ENCODE measurements at regions not wholly inside any gene's neighbourhood (a gene's known extent, or its start where the extent isn't known, plus 50 kb on each side); places are given as distances from the start of the nearest gene placed in this dataset.

GRCh38 chr11:116134450-116134849 lies 630.2 kb upstream of the CADM1 start:
- Histone ChIP-seq H3K36me3 (ENCODE audit: control insufficient read depth, insufficient read depth, low read length) (no peaks in the 10 kb centered on the region), H3K4me1 (ENCODE audit: control insufficient read depth, insufficient read depth, low read length) (peaks cover 8% of the 10 kb centered on the region)
- 100% methylated on average over 1 of the region's 1 CpG for WGBS (ENCODE audit: insufficient coverage)

GRCh38 chr11:116132273-116132978 lies 628.2 kb upstream of the CADM1 start:
- peaks cover 8% of the 10 kb centered on the region for H3K4me1 ChIP-seq (ENCODE audit: control insufficient read depth, insufficient read depth, low read length)
- H3K27ac ChIP-seq (ENCODE audit: low read depth, low read length), result no peak overlapping the region
- DNase-seq (ENCODE audit: low read depth in 4 of 6, low spot score in 6 of 6), result no peak
- H3K9me3 ChIP-seq (ENCODE audit: control insufficient read depth, insufficient read depth, low read length), result no peaks in the 10 kb centered on the region
- H3K4me3 ChIP-seq (ENCODE audit: low read depth, low read length), result no peak overlapping the region
- H3K36me3 ChIP-seq (ENCODE audit: control insufficient read depth, insufficient read depth, low read length), result no peaks in the 10 kb centered on the region
- 85% methylated on average over 14 of the region's 14 CpGs for WGBS (ENCODE audit: insufficient coverage)
- peaks cover 2% of the 10 kb centered on the region for H3K27me3 ChIP-seq (ENCODE audit: control insufficient read depth, insufficient read depth, low read length)

More at GRCh38 chr11:116134450-116134849, 630.2 kb upstream of the CADM1 start:
- DNase-seq (ENCODE audit: low read depth in 4 of 6, low spot score in 6 of 6), result no peak
- H3K27ac ChIP-seq (ENCODE audit: low read depth, low read length), result no peak overlapping the region
- no peak overlapping the region for H3K4me3 ChIP-seq (ENCODE audit: low read depth, low read length)
- no peaks in the 10 kb centered on the region for H3K9me3 ChIP-seq (ENCODE audit: control insufficient read depth, insufficient read depth, low read length)
- H3K27me3 ChIP-seq (ENCODE audit: control insufficient read depth, insufficient read depth, low read length), result peaks cover 2% of the 10 kb centered on the region

- H3K4me1 ChIP-seq (ENCODE audit: control insufficient read depth, insufficient read depth, low read length), result peaks cover 8% of the 10 kb centered on the region
- H3K4me3 ChIP-seq (ENCODE audit: low read depth, low read length), result no peak overlapping the region
- no CpG with 5 or more reads among the region's 6 CpGs for WGBS (ENCODE audit: insufficient coverage)
- H3K36me3 ChIP-seq (ENCODE audit: control insufficient read depth, insufficient read depth, low read length), result no peaks in the 10 kb centered on the region
- no peak for DNase-seq (ENCODE audit: low read depth in 4 of 6, low spot score in 6 of 6)
- no peak overlapping the region for H3K27ac ChIP-seq (ENCODE audit: low read depth, low read length)
- H3K9me3 ChIP-seq (ENCODE audit: control insufficient read depth, insufficient read depth, low read length), result no peaks in the 10 kb centered on the region
- no peaks in the 10 kb centered on the region for H3K27me3 ChIP-seq (ENCODE audit: control insufficient read depth, insufficient read depth, low read length)
These were observed 625.9 kb upstream of the CADM1 start for GRCh38 chr11:116130122-116130521.

GRCh38 chr11:116129456-116129855 lies 625.2 kb upstream of the CADM1 start:
- Histone ChIP-seq H3K4me1 (ENCODE audit: control insufficient read depth, insufficient read depth, low read length) (peaks cover 8% of the 10 kb centered on the region), H3K4me3 (ENCODE audit: low read depth, low read length) (no peak overlapping the region), H3K27me3 (ENCODE audit: control insufficient read depth, insufficient read depth, low read length) (no peaks in the 10 kb centered on the region), H3K9me3 (ENCODE audit: control insufficient read depth, insufficient read depth, low read length) (no peaks in the 10 kb centered on the region), H3K27ac (ENCODE audit: low read depth, low read length) (no peak overlapping the region), H3K36me3 (ENCODE audit: control insufficient read depth, insufficient read depth, low read length) (no peaks in the 10 kb centered on the region)
- 80% methylated on average over 1 of the region's 9 CpGs for WGBS (ENCODE audit: insufficient coverage)
- DNase-seq (ENCODE audit: low read depth in 4 of 6, low spot score in 6 of 6), result peak in 1 of 6 donors; percentile 86

- WGBS (ENCODE audit: insufficient coverage), result 80% methylated on average over 1 of the region's 3 CpGs
- Histone ChIP-seq H3K4me1 (ENCODE audit: control insufficient read depth, insufficient read depth, low read length) (peaks cover 8% of the 10 kb centered on the region), H3K9me3 (ENCODE audit: control insufficient read depth, insufficient read depth, low read length) (no peaks in the 10 kb centered on the region), H3K4me3 (ENCODE audit: low read depth, low read length) (no peak overlapping the region), H3K27me3 (ENCODE audit: control insufficient read depth, insufficient read depth, low read length) (no peaks in the 10 kb centered on the region), H3K36me3 (ENCODE audit: control insufficient read depth, insufficient read depth, low read length) (no peaks in the 10 kb centered on the region), H3K27ac (ENCODE audit: low read depth, low read length) (no peak overlapping the region)
- DNase-seq (ENCODE audit: low read depth in 4 of 6, low spot score in 6 of 6), result no peak
These were observed 622.3 kb upstream of the CADM1 start for GRCh38 chr11:116126562-116126961.

GRCh38 chr11:116124922-116125714 lies 620.9 kb upstream of the CADM1 start:
- no peaks in the 10 kb centered on the region for H3K9me3 ChIP-seq (ENCODE audit: control insufficient read depth, insufficient read depth, low read length)
- no peaks in the 10 kb centered on the region for H3K27me3 ChIP-seq (ENCODE audit: control insufficient read depth, insufficient read depth, low read length)
- WGBS (ENCODE audit: insufficient coverage), result 86% methylated on average over 5 of the region's 9 CpGs

GRCh38 chr11:116123739-116124138 lies 619.5 kb upstream of the CADM1 start:
- Histone ChIP-seq H3K4me3 (ENCODE audit: low read depth, low read length) (no peak overlapping the region), H3K27ac (ENCODE audit: low read depth, low read length) (no peak overlapping the region), H3K4me1 (ENCODE audit: control insufficient read depth, insufficient read depth, low read length) (no peaks in the 10 kb centered on the region), H3K27me3 (ENCODE audit: control insufficient read depth, insufficient read depth, low read length) (no peaks in the 10 kb centered on the region), H3K9me3 (ENCODE audit: control insufficient read depth, insufficient read depth, low read length) (peaks cover 1% of the 10 kb centered on the region), H3K36me3 (ENCODE audit: control insufficient read depth, insufficient read depth, low read length) (no peaks in the 10 kb centered on the region)
- no peak for DNase-seq (ENCODE audit: low read depth in 4 of 6, low spot score in 6 of 6)
- 89% methylated on average over 3 of the region's 5 CpGs for WGBS (ENCODE audit: insufficient coverage)

More at GRCh38 chr11:116124922-116125714, 620.9 kb upstream of the CADM1 start:
- no peak overlapping the region for H3K4me3 ChIP-seq (ENCODE audit: low read depth, low read length)
- no peak for DNase-seq (ENCODE audit: low read depth in 4 of 6, low spot score in 6 of 6)
- no peaks in the 10 kb centered on the region for H3K36me3 ChIP-seq (ENCODE audit: control insufficient read depth, insufficient read depth, low read length)
- no peak overlapping the region for H3K27ac ChIP-seq (ENCODE audit: low read depth, low read length)
- peaks cover 2% of the 10 kb centered on the region for H3K4me1 ChIP-seq (ENCODE audit: control insufficient read depth, insufficient read depth, low read length)

GRCh38 chr11:116122697-116123472 lies 618.7 kb upstream of the CADM1 start:
- Histone ChIP-seq H3K4me3 (ENCODE audit: low read depth, low read length) (no peak overlapping the region), H3K36me3 (ENCODE audit: control insufficient read depth, insufficient read depth, low read length) (no peaks in the 10 kb centered on the region), H3K4me1 (ENCODE audit: control insufficient read depth, insufficient read depth, low read length) (no peaks in the 10 kb centered on the region), H3K27ac (ENCODE audit: low read depth, low read length) (no peak overlapping the region), H3K9me3 (ENCODE audit: control insufficient read depth, insufficient read depth, low read length) (peaks cover 1% of the 10 kb centered on the region), H3K27me3 (ENCODE audit: control insufficient read depth, insufficient read depth, low read length) (no peaks in the 10 kb centered on the region)
- DNase-seq (ENCODE audit: low read depth in 4 of 6, low spot score in 6 of 6), result no peak
- WGBS (ENCODE audit: insufficient coverage), result 90% methylated on average over 8 of the region's 8 CpGs

GRCh38 chr11:116119158-116119557 lies 614.9 kb upstream of the CADM1 start:
- no peak for DNase-seq (ENCODE audit: low read depth in 4 of 6, low spot score in 6 of 6)
- WGBS (ENCODE audit: insufficient coverage), result 95% methylated on average over 9 of the region's 11 CpGs

More at GRCh38 chr11:116119158-116119557, 614.9 kb upstream of the CADM1 start:
- Histone ChIP-seq H3K4me3 (ENCODE audit: low read depth, low read length) (no peak overlapping the region), H3K4me1 (ENCODE audit: control insufficient read depth, insufficient read depth, low read length) (peaks cover 4% of the 10 kb centered on the region), H3K27me3 (ENCODE audit: control insufficient read depth, insufficient read depth, low read length) (no peaks in the 10 kb centered on the region), H3K9me3 (ENCODE audit: control insufficient read depth, insufficient read depth, low read length) (peaks cover 1% of the 10 kb centered on the region), H3K36me3 (ENCODE audit: control insufficient read depth, insufficient read depth, low read length) (no peaks in the 10 kb centered on the region), H3K27ac (ENCODE audit: low read depth, low read length) (no peak overlapping the region)
